Muscle layer of duodenum (tissue), 2 donors: ENCODE measurements at regions not wholly inside any gene's neighbourhood (a gene's known extent, or its start where the extent isn't known, plus 50 kb on each side); places are given as distances from the start of the nearest gene placed in this dataset.
"Not testable (repeated sequence)": the region's sequence is repeated elsewhere in the genome, so short reads cannot be mapped to it uniquely, and the experiment has no call there.

Experiments used
- H3K27ac ChIP-seq: one replicate; pipeline ENCODE4 v1.7.0; 2013; ENCODE audit warnings: mild to moderate bottlenecking, low read length
- H3K27me3 ChIP-seq: one replicate; pipeline ENCODE4 v1.7.0; 2013; ENCODE audit warnings: low read depth, mild to moderate bottlenecking, control low read depth, low read length
- H3K36me3 ChIP-seq, 2 donors: one replicate each; pipeline ENCODE4 v1.7.0; 2013; ENCODE audit warnings: low read length in 2 of 2, control low read depth in 1 of 2, mild to moderate bottlenecking in 1 of 2; ENCODE audit not compliant: insufficient read depth in 2 of 2, control insufficient read depth in 1 of 2
- H3K4me1 ChIP-seq, 2 donors: one replicate each; pipeline ENCODE4 v1.7.0; 2013; ENCODE audit warnings: low read length in 2 of 2, mild to moderate bottlenecking in 2 of 2, control low read depth in 1 of 2, moderate library complexity in 1 of 2; ENCODE audit not compliant: insufficient read depth in 2 of 2, control insufficient read depth in 1 of 2
- H3K4me3 ChIP-seq, 2 donors: one replicate each; pipeline ENCODE4 v1.7.0; 2013; ENCODE audit warnings: low read length in 2 of 2, low read depth in 1 of 2, mild to moderate bottlenecking in 1 of 2
- H3K9me3 ChIP-seq, 2 donors: one replicate each; pipeline ENCODE4 v1.7.0; 2013; ENCODE audit warnings: low read length in 2 of 2, control low read depth in 1 of 2, mild to moderate bottlenecking in 1 of 2; ENCODE audit not compliant: control insufficient read depth in 1 of 2
- donor health status: healthy.

- H3K27me3 ChIP-seq = no peaks in the 10 kb centered on the region
- H3K27ac ChIP-seq = no peak overlapping the region
These were observed 645.6 kb upstream of the LUZP2 start for GRCh38 chr11:23851216-23851615.

DNA sequence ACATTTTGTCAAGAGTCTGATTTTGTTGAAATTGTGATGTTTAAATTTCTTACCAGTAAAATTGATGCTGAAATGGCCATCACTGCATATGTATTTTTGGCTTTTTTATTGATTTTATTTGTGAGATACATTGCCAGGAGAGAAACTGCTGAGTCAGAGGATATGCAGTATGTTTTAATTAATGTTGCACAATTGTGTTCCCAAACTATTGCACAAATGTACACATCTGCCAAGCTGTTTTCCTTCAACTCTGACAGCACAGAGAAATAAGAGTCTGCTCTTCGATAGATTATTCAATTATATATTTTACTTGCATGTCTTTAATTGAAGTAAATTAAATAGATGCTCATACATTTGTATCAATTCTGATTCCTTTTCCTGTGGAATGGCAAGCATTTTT lies 640.2 kb upstream of the LUZP2 start:
- Histone ChIP-seq H3K4me3 (no peak overlapping the region), H3K36me3 (no peaks in the 10 kb centered on the region), H3K27ac (no peak overlapping the region), H3K9me3 (no peaks in the 10 kb centered on the region), H3K4me1 (no peaks in the 10 kb centered on the region), H3K27me3 (no peaks in the 10 kb centered on the region)

More at GRCh38 chr11:23851216-23851615, 645.6 kb upstream of the LUZP2 start:
- H3K36me3 ChIP-seq = no peaks in the 10 kb centered on the region
- no peak overlapping the region for H3K4me3 ChIP-seq
- H3K9me3 ChIP-seq = no peaks in the 10 kb centered on the region
- no peaks in the 10 kb centered on the region for H3K4me1 ChIP-seq

GRCh38 chr11:23859087-23859486 lies 637.8 kb upstream of the LUZP2 start:
- Histone ChIP-seq H3K4me3 (no peak overlapping the region), H3K4me1 (no peaks in the 10 kb centered on the region), H3K27me3 (no peaks in the 10 kb centered on the region), H3K9me3 (no peaks in the 10 kb centered on the region), H3K27ac (no peak overlapping the region), H3K36me3 (no peaks in the 10 kb centered on the region)

DNA sequence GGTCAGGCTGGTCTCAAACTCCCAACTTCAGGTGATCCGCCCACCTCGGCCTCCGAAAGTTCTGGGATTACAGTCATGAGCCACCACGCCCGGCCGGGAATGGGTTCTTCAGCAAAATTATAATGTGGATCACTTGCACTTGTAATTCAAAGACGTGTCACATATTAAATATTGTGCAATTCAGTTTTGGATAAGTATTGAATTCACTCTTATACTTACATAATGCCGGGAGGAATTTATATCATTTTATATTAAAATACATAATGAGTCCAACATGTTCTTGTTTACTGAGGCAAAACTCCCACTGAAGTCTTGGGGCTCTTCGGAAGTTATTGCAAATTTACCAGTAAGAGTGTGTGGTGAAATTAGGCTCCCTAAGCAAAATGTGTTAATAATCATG lies 635.2 kb upstream of the LUZP2 start:
- Histone ChIP-seq H3K4me3 (no peak overlapping the region), H3K4me1 (no peaks in the 10 kb centered on the region), H3K27me3 (no peaks in the 10 kb centered on the region), H3K36me3 (no peaks in the 10 kb centered on the region), H3K27ac (no peak overlapping the region), H3K9me3 (no peaks in the 10 kb centered on the region)

- Histone ChIP-seq H3K27ac (no peak overlapping the region), H3K36me3 (no peaks in the 10 kb centered on the region), H3K27me3 (no peaks in the 10 kb centered on the region), H3K4me1 (no peaks in the 10 kb centered on the region), H3K4me3 (no peak overlapping the region), H3K9me3 (no peaks in the 10 kb centered on the region)
These were observed 631.4 kb upstream of the LUZP2 start for GRCh38 chr11:23865341-23865975.

GRCh38 chr11:23866641-23867040 lies 630.2 kb upstream of the LUZP2 start:
- Histone ChIP-seq H3K4me1 (no peaks in the 10 kb centered on the region), H3K27me3 (no peaks in the 10 kb centered on the region), H3K27ac (no peak overlapping the region), H3K36me3 (no peaks in the 10 kb centered on the region), H3K9me3 (no peaks in the 10 kb centered on the region), H3K4me3 (no peak overlapping the region)

DNA sequence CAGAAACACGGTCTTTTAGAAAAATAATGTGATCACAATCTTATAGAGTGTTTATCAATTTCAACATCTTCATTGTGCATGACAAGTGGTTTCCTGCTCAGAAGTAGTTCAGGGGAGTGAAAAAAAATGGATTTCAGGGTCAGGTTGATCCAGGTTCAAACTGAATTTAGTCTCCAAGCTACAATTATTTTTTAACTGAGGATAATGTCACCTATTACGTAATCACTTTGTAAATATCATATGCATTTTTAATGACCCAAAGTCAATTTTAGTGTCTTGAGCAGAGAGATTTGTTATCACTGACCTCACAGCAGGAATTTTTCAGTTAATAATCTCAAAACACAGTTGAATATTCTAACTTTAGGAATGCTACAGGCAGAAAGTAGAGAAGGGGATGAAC lies 627.2 kb upstream of the LUZP2 start:
- Histone ChIP-seq H3K4me1 (no peaks in the 10 kb centered on the region), H3K4me3 (no peak overlapping the region), H3K36me3 (no peaks in the 10 kb centered on the region), H3K9me3 (no peaks in the 10 kb centered on the region), H3K27ac (no peak overlapping the region), H3K27me3 (no peaks in the 10 kb centered on the region)

- no peaks in the 10 kb centered on the region for H3K9me3 ChIP-seq
- H3K27ac ChIP-seq = no peak overlapping the region
- no peaks in the 10 kb centered on the region for H3K4me1 ChIP-seq
- no peaks in the 10 kb centered on the region for H3K36me3 ChIP-seq
- H3K4me3 ChIP-seq = no peak overlapping the region
- H3K27me3 ChIP-seq = no peaks in the 10 kb centered on the region
These were observed 623.4 kb upstream of the LUZP2 start for GRCh38 chr11:23873406-23873805.

GRCh38 chr11:23875176-23875850 lies 621.5 kb upstream of the LUZP2 start:
- no peak overlapping the region for H3K27ac ChIP-seq
- H3K9me3 ChIP-seq = no peaks in the 10 kb centered on the region
- H3K4me3 ChIP-seq = no peak overlapping the region
- H3K4me1 ChIP-seq = no peaks in the 10 kb centered on the region
- no peaks in the 10 kb centered on the region for H3K27me3 ChIP-seq
- H3K36me3 ChIP-seq = no peaks in the 10 kb centered on the region

DNA sequence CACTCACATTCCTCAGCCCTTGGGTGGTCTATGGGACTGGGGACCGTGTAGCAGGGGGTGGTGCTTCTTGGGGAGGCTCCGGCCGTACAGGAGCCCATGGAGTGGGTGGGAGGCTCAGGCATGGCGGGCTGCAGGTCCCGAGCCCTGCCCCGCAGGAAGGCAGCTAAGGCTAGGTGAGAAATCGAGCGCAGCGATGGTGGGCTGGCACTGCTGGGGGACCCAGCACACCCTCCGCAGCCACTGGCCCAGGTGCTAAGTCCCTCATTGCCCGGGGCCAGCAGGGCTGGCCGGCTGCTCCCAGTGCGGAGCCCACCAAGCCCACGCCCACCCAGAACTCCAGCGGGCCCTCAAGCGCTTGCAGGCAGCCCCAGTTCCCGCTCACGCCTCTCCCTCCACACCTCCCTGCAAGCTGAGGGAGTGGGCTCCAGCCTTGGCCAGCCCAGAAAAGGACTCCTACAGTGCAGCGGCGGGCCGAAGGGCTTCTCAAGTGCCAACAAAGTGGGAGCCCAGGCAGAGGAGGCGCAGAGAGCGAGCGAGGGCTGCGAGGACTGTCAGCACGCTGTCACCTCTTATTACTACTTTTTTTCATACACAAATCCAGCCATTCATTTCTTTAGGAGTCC lies 613.3 kb upstream of the LUZP2 start:
- H3K27me3 ChIP-seq, H3K4me1 ChIP-seq, H3K36me3 ChIP-seq, H3K4me3 ChIP-seq, H3K9me3 ChIP-seq, H3K27ac ChIP-seq: not testable (repeated sequence)

- H3K36me3 ChIP-seq = no peaks in the 10 kb centered on the region
- no peaks in the 10 kb centered on the region for H3K4me1 ChIP-seq
- H3K27me3 ChIP-seq = no peaks in the 10 kb centered on the region
- no peak overlapping the region for H3K4me3 ChIP-seq
- no peak overlapping the region for H3K27ac ChIP-seq
- H3K9me3 ChIP-seq = no peaks in the 10 kb centered on the region
These were observed 612.5 kb upstream of the LUZP2 start for GRCh38 chr11:23884341-23884740.
